GM19395 (cell line): ENCODE measurements at regions not wholly inside any gene's neighbourhood (a gene's known extent, or its start where the extent isn't known, plus 50 kb on each side); places are given as distances from the start of the nearest gene placed in this dataset.
"Not testable (repeated sequence)": the region's sequence is repeated elsewhere in the genome, so short reads cannot be mapped to it uniquely, and the experiment has no call there.

ENCODE experiments used
- ATAC-seq: cut with Tn5 transposase; IDR thresholded peaks from one replicate; pipeline ENCODE4 v1.9.1; 2021; ENCODE audit warnings: mild to moderate bottlenecking, moderate library complexity; ENCODE audit not compliant: unreplicated experiment

GRCh38 chr10:91002656-91003055, 81.8 kb upstream of the ANKRD1 start:
- no peak for ATAC-seq

- ATAC-seq = not testable (repeated sequence)
These were observed 82.5 kb upstream of the ANKRD1 start for GRCh38 chr10:91003379-91003778.

GRCh38 chr10:91005276-91005675, 84.4 kb upstream of the ANKRD1 start:
- ATAC-seq = not testable (repeated sequence)

GRCh38 chr10:91006001-91006751, 85.3 kb upstream of the ANKRD1 start:
- peak; percentile 56 for ATAC-seq

GRCh38 chr10:91006752-91007346, 86.0 kb upstream of the ANKRD1 start:
- peak; percentile 93 for ATAC-seq

GRCh38 chr10:91007655-91008054, 86.8 kb upstream of the ANKRD1 start:
- ATAC-seq = no peak

- no peak for ATAC-seq
These were observed 88.2 kb upstream of the ANKRD1 start for GRCh38 chr10:91009121-91009520.

- ATAC-seq = no peak
These were observed 90.1 kb upstream of the ANKRD1 start for GRCh38 chr10:91010952-91011351.

GRCh38 chr10:91012502-91012901, 91.6 kb upstream of the ANKRD1 start:
- ATAC-seq = no peak

GRCh38 chr10:91013985-91014384, 93.1 kb upstream of the ANKRD1 start:
- ATAC-seq = no peak

- ATAC-seq = no peak
These were observed 96.3 kb upstream of the ANKRD1 start for GRCh38 chr10:91017198-91017597.

GRCh38 chr10:91021901-91022300, 101.0 kb upstream of the ANKRD1 start:
- ATAC-seq = no peak

- no peak for ATAC-seq
These were observed 101.5 kb upstream of the ANKRD1 start for GRCh38 chr10:91022390-91022789.

- ATAC-seq = no peak
These were observed 102.2 kb upstream of the ANKRD1 start for GRCh38 chr10:91022924-91023699.

GRCh38 chr10:91023700-91024398, 103.0 kb upstream of the ANKRD1 start:
- ATAC-seq = no peak

GRCh38 chr10:91024541-91024940, 103.7 kb upstream of the ANKRD1 start:
- no peak for ATAC-seq

- no peak for ATAC-seq
These were observed 111.8 kb upstream of the ANKRD1 start for GRCh38 chr10:91032611-91033206.

GRCh38 chr10:91033324-91033950, 112.5 kb upstream of the ANKRD1 start:
- no peak for ATAC-seq

- no peak for ATAC-seq
These were observed 113.2 kb upstream of the ANKRD1 start for GRCh38 chr10:91034042-91034441.

- ATAC-seq = no peak
These were observed 113.7 kb upstream of the ANKRD1 start for GRCh38 chr10:91034494-91035159.
